CD4-positive, alpha-beta T cell treated with Interferon gamma for 1 hour (primary cell): ENCODE measurements at regions not wholly inside any gene's neighbourhood (a gene's known extent, or its start where the extent isn't known, plus 50 kb on each side); places are given as distances from the start of the nearest gene placed in this dataset.

Source experiments
- DNase-seq: peaks from one replicate; pipeline ENCODE4 v3.0.0-alpha.2; 2020

- no peak for DNase-seq
These were observed 55.1 kb upstream of the SLC1A1 start for GRCh38 chr9:4435197-4435596.

- DNase-seq: no peak
These were observed 56.9 kb upstream of the SLC1A1 start for GRCh38 chr9:4433379-4433778.

DNA sequence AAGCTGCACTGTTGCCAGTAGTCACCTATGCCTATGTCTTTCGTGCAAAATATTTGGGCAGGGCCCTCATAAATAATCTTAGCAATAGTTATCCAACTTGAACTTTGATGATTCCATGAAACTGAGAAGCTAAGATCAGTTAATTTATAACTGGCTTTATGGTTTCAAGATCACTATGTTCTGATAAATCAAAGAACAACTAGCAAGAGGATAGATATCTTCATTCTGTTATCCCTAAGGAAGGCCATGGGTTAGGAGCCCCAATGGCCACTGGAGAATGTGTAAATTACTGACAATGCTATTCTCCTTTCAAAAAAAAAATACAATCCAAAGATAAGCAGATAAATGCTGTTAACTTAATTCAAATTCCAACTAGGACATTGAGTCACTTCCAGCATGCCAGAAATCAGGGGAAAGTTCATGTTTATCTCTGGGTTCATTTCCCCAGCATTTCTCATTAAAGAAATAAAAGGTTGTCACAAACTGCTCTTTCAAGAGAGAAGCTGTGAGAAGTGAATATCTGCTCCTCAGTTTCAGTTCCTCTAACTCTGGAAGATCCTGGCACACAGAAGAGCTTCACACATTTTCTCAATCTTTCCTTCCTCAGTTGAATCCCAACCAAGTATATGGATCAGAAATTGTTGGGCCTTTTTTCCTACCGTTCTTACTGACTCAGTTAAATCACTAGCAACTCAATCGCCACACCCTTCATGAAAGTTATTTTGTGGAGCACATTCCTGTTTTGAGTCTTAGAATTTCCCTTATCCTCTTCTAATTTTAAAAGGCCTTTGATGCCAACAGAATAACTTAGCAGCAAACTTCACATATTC is 59.6 kb upstream of the SLC1A1 start:
- DNase-seq: no peak

- DNase-seq: no peak
These were observed 64.8 kb upstream of the SLC1A1 start for GRCh38 chr9:4425319-4426045.

DNA sequence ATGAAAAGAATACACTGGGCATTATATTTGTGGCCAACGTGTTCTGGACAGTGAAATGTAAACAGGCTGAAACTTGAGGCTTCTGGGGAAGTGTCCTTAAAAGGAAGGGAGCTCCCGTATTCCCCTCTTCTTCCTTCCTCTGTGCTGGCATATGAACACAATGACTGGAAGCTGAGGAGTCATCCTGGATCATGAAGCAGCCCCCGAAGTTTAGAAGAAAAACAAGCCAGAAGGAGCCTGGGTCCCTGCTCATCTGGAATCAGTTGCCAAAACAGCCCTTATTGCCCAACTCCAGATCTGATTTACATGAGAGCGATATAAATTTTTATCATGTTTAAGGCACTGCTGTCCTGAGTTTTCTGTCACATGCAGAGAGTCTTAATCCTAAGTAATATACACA is 65.4 kb upstream of the SLC1A1 start:
- no peak for DNase-seq

DNA sequence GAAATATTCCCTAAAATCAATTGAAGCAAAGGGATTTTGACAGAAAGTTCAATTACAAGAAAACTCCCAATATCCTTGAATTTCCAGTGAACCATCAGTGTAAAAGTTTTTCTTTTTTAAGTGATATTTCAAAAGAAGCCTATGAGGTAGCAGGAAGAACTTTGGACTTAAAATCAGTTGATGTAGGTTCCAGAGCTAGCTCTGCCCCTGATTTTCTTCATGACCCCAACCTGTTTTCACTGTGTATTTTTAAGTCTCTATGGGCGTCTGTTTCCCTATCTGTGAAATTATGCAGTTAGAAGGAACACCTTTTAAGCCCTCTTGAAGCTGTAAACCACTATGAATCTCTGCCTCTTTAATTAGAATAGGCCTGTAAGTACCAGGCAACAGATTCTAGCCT is 66.2 kb upstream of the SLC1A1 start:
- no peak for DNase-seq

DNA sequence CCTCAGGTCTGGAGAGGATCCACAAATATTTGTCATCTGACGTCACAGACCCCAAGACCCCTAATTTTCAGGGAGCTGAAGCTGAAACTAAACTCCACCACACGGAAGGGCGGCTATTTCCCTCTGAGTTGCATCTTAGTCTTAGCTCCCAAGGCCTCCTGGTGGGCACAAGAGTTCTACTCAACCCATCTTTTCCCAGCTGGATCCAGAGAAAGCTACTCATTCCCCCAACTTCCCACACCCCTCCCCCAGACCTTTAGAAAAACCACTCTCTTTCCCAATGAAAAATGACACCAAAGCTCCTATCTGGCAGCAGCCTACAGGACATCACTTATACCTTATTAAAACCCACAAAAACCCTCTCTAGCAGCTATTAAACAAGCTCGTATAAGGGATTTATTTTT is 67.1 kb upstream of the SLC1A1 start:
- DNase-seq: no peak

DNA sequence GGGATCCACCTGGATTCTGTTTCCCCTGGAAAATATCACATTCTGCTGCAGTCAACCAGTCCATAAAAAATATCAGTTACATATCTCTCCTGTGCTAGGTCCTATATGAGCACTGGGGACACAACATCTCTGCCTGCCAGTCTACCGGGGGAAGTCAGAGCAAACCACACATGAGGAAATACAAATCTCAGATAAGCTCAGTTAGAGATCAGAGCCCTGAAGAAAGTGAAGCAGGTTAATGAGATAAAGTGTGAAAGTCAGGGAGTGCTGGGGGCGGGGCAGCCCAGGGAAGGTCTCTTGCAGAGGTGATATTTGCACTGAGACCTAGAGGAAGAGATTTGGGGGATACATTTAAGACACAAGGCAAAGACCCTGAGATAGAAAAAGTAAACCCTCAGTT is 67.8 kb upstream of the SLC1A1 start:
- no peak for DNase-seq

- no peak for DNase-seq
These were observed 68.4 kb upstream of the SLC1A1 start for GRCh38 chr9:4421847-4422246.

DNA sequence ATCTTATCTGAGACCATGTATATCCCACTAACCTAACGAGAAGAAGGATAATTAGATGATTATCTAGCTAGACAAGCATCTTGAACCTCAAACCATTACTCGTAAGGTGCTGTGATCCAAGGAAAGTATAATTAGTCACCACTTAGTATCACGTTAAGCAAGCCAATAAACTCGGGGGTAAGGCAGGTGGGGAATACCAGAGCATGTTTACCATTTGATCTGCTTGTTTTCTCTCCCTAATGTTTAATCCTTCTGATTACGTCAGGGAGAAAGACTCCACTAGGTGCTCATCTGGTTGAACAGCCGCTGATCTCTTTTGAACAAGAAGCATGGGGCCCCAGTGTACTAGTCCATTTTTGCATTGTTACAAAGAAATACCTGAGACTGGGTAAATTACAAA is 69.9 kb upstream of the SLC1A1 start:
- no peak for DNase-seq

DNA sequence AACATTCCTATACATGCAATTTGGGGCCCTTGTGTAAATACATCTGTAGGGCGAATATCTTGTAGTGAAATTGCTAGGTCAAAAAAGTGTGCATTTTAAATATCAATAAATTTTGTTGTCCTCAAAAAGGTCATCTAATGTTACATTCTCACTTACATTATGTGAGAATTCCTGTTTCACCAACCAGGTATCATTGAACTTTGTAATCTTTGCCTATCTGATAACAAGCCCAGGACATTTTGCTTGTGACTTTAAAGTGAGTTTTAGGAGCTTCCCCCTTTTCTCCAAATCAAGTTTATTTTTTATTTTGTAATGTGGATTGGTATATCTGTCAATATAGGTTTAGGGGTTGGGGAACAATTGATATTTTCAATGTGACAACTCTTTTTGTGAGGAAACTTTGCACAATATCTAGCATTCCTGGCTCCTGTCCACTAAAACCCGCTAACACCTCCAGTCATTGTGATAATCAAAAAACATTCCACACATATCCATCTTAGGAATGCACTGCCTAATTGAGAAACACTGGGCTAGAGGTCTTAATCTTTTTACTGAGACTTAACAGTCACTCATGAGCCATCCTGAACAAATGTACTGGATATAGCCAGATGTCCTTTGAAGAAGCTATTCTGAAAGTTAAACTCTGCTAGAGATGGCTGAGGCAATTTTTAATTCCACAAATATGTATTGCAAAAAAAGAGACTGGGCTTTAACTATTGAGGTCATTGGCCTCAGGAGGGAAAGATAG is 72.5 kb upstream of the SLC1A1 start:
- DNase-seq: no peak

- DNase-seq: no peak
These were observed 73.8 kb upstream of the SLC1A1 start for GRCh38 chr9:4416467-4416866.

GRCh38 chr9:4415281-4415680 is 75.0 kb upstream of the SLC1A1 start:
- DNase-seq: no peak

- no peak for DNase-seq
These were observed 76.4 kb upstream of the SLC1A1 start for GRCh38 chr9:4413856-4414255.

DNA sequence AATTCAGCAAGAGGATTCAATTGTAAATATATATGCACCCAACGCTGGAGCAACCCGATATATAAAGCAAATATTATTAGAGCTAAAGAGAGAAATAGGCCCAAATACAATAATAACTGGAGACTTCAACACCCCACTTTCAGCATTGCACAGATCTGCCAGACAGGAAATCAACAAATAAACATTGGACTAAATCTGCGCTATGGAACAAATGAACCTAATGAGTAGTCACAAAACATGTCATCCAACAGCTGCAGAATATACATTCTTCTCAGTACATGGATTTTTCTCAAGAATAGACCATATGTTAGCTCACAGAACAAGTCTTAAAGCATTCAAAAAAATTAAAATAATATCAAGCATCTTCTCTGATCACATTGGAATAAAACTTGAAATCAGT is 86.1 kb upstream of the SLC1A1 start:
- DNase-seq: no peak

DNA sequence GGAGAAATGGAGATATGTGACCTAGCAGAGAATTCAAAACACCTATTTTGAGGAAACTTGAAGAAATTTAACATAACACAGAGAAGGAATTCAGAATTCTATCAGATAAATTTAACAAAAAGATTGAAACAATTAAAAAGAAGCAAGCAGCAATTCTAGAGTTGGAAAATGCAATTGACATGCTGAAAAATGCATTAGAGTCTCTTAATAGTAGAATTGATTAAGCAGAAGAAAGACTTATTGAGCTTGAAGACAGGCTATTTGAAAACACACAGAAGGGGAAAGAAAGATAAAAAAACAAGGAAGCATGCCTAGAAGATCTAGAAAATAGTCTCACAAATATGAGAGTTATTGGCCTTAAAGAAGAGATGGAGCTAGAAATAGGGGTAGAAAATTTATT is 87.8 kb upstream of the SLC1A1 start:
- DNase-seq: no peak

GRCh38 chr9:4400731-4401130 is 89.5 kb upstream of the SLC1A1 start:
- DNase-seq: no peak

- DNase-seq: no peak
These were observed 92.4 kb upstream of the SLC1A1 start for GRCh38 chr9:4397917-4398316.

GRCh38 chr9:4393806-4394523 is 94.1 kb upstream of the GLIS3 start:
- no peak for DNase-seq

DNA sequence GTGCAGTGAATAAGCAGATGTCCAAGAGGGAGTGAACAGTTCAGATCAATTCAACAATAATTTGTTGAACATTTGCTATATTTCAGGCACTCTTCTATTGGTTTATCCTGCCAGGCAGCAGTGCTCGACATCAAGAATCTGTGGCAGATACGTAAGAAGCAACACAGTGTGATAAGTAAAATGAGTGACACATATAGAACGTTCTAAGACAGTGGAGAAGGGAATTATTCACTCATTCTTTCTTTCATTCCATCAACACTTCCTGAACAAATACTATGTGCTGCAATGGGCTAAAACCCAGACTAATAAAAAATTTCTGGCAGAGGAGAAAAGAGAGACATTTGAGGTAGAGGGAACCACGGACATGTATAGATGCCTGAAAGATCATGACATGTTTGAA is 89.9 kb upstream of the GLIS3 start:
- DNase-seq: no peak

- no peak for DNase-seq
These were observed 89.1 kb upstream of the GLIS3 start for GRCh38 chr9:4389003-4389402.

DNA sequence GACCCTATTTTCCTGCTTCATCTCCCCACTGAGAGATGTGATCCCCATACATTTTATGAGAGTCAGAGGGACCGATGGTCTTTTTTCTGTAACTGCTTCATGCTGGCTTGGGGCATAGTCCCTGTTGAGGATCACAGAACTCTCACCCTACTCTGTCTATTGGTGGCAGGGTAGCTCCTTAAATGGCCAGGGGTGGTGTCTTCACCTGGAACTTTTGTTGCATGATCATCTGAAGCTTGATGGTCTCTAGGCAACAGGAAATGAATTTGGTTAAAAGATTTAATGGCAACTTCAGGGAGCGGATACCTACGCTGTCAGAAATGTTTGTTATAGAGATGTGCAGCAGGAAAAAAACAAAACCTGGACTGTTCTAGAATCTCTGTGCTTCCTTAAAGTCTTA is 87.0 kb upstream of the GLIS3 start:
- DNase-seq: no peak

- no peak for DNase-seq
These were observed 84.9 kb upstream of the GLIS3 start for GRCh38 chr9:4384750-4385149.
